Ovary (tissue), 7 donors: ENCODE measurements at regions not wholly inside any gene's neighbourhood (a gene's known extent, or its start where the extent isn't known, plus 50 kb on each side); places are given as distances from the start of the nearest gene placed in this dataset.

Source experiments
- DNase-seq, 5 donors: peaks; one replicate each; pipeline ENCODE4 v3.0.0-alpha.2; 2019 to 2020
- H3K27ac ChIP-seq, 2 donors: fragments of 200-600 bp; one replicate each; pipeline versions ENCODE4 v1.5.1 to v1.8.0; 2019 to 2022
- H3K27me3 ChIP-seq: fragments of 200-600 bp; one replicate; pipeline ENCODE4 v1.8.0; 2022
- H3K36me3 ChIP-seq: fragments of 200-600 bp; sonication (generic); one replicate; pipeline ENCODE4 v1.5.1; 2019
- H3K4me1 ChIP-seq: one replicate; pipeline ENCODE4 v1.8.1; 2013; ENCODE audit warnings: mild to moderate bottlenecking, moderate library complexity; ENCODE audit not compliant: insufficient read depth
- H3K4me3 ChIP-seq: fragments of 200-600 bp; sonication (generic); one replicate; pipeline ENCODE4 v1.5.1; 2017
- H3K9me3 ChIP-seq, 2 donors: fragments of 200-600 bp in 1 of 2; sonication (generic) in 1 of 2; one replicate each; pipeline versions ENCODE4 v1.5.1 to v1.8.1; 2013 to 2019; ENCODE audit warnings: mild to moderate bottlenecking in 1 of 2, moderate library complexity in 1 of 2
- CTCF ChIP-seq, 3 donors: fragments of 450-650 bp in 2 of 3; fragments of 200-600 bp in 1 of 3; IDR thresholded peaks; one replicate each; pipeline versions ENCODE4 v1.5.1 to v1.8.0; 2016 to 2022; ENCODE audit warnings: antibody characterized with exemption in 3 of 3, mild to moderate bottlenecking in 1 of 3
- EP300 ChIP-seq: sonication (generic); formaldehyde crosslinking; IDR thresholded peaks from one replicate; pipeline ENCODE4 v1.6.1; 2017; ENCODE audit warnings: antibody characterized with exemption
- POLR2A ChIP-seq: fragments of 450-650 bp; IDR thresholded peaks from one replicate; pipeline ENCODE4 v1.6.1; 2017; ENCODE audit warnings: antibody characterized with exemption, mild to moderate bottlenecking, moderate library complexity
- WGBS, 3 donors: extraction: QIAGEN DNeasy Blood & Tissue Kit in 1 of 3; methylation state at CpG; one replicate each; pipeline versions ENCODE4 v1.1.5 to v1.1.7; 2013 to 2017; 5-methylcytosine and 5-hydroxymethylcytosine counted together
- intact Hi-C, 4 donors: fragments of 100-400 bp; cut with DNase I; formaldehyde crosslinking; loops; one replicate each; pipeline versions ENCODE4 v1.11.0 to v1.15.1; 2022 to 2023
- donor health status: DM: no; HTN: no; CAD: no; lungs with moderate emphysema.
- donor health status: DM: no; HTN: no; CAD: no.
- donor health status: Bipolar disorder and iron deficiency.
- donor health status: DM: no; HTN: no; CAD: no.
- donor health status: DM: yes; HTN: yes; CAD: no.

GRCh38 chr13:26497968-26498511, 59.4 kb upstream of the WASF3 start:
- 56 to 61% (median 59%) methylated on average over 5 of the region's 5 CpGs for WGBS, 3 donors
- TF ChIP-seq CTCF (IDR thresholded peaks at IDR 0.05), result no peak
- Histone ChIP-seq H3K27me3 (no peaks in the 10 kb centered on the region), H3K4me1 (no peaks in the 10 kb centered on the region), H3K27ac (no peak overlapping the region), H3K9me3 (no peaks in the 10 kb centered on the region), H3K4me3 (no peak overlapping the region), H3K36me3 (no peaks in the 10 kb centered on the region)
- no peak for DNase-seq
- intact Hi-C loops, result loop anchor here in 2 of 4 donors (5.0 kb wide), 2 partner anchors 199 to 311 kb away; no protein-coding TSS in a partner anchor

GRCh38 chr13:26498656-26499601, 58.6 kb upstream of the WASF3 start:
- no peak overlapping the region for H3K27ac ChIP-seq
- intact Hi-C loops, result loop anchor here in 2 of 4 donors (5.0 kb wide), 2 partner anchors 198 to 312 kb away; no protein-coding TSS in a partner anchor
- WGBS, 3 donors, result 48 to 56% (median 53%) methylated on average over 14 of the region's 14 CpGs
- no peak overlapping the region for H3K4me3 ChIP-seq
- no peaks in the 10 kb centered on the region for H3K36me3 ChIP-seq
- H3K9me3 ChIP-seq, result no peaks in the 10 kb centered on the region
- H3K27me3 ChIP-seq, result no peaks in the 10 kb centered on the region
- H3K4me1 ChIP-seq, result no peaks in the 10 kb centered on the region
- TF ChIP-seq CTCF (IDR thresholded peaks at IDR 0.05) (no peak), EP300 (no peak), POLR2A (no peak)
- DNase-seq, result no peak

- Histone ChIP-seq H3K4me1 (no peaks in the 10 kb centered on the region), H3K4me3 (no peak overlapping the region), H3K27me3 (no peaks in the 10 kb centered on the region), H3K9me3 (no peaks in the 10 kb centered on the region), H3K27ac (no peak overlapping the region), H3K36me3 (no peaks in the 10 kb centered on the region)
- WGBS, 3 donors, result 80 to 86% (median 81%) methylated on average over 14 to 15 of the region's 15 CpGs
- no peak for DNase-seq
- TF ChIP-seq EP300, result no peak
- no peak for TF ChIP-seq CTCF (IDR thresholded peaks at IDR 0.05)
- no peak for TF ChIP-seq POLR2A
- intact Hi-C loops, result no loop called here
These were observed 56.7 kb upstream of the WASF3 start for GRCh38 chr13:26500618-26501320.

- H3K9me3 ChIP-seq, result no peaks in the 10 kb centered on the region
- no peaks in the 10 kb centered on the region for H3K36me3 ChIP-seq
- no peaks in the 10 kb centered on the region for H3K27me3 ChIP-seq
- no peaks in the 10 kb centered on the region for H3K4me1 ChIP-seq
- TF ChIP-seq EP300 (no peak), CTCF (IDR thresholded peaks at IDR 0.05) (no peak), POLR2A (no peak)
- no peak for DNase-seq
- 12 to 17% (median 13%) methylated on average over 8 of the region's 8 CpGs for WGBS, 3 donors
- no peak overlapping the region for H3K4me3 ChIP-seq
- intact Hi-C loops, result no loop called here
- no peak overlapping the region for H3K27ac ChIP-seq
These were observed 55.8 kb upstream of the WASF3 start for GRCh38 chr13:26501641-26502040.
